AG09309 (cell line): ENCODE measurements at regions not wholly inside any gene's neighbourhood (a gene's known extent, or its start where the extent isn't known, plus 50 kb on each side); places are given as distances from the start of the nearest gene placed in this dataset.

Experiments used
- DNase-seq: peaks from one replicate; pipeline ENCODE4 v3.0.0-alpha.2; 2010; ENCODE audit warnings: low read depth
- H3K4me3 ChIP-seq: 2 replicates; pipeline ENCODE4 v1.5.1; 2011; ENCODE audit warnings: mild to moderate bottlenecking, low read depth, low read length, moderate library complexity; ENCODE audit not compliant: control insufficient read depth
- CTCF ChIP-seq: IDR thresholded peaks from 2 replicates; pipeline ENCODE4 v1.5.1; 2011; ENCODE audit warnings: mild to moderate bottlenecking, low read depth, low read length, inconsistent platforms; ENCODE audit not compliant: insufficient read depth, control insufficient read depth; ENCODE audit errors: missing control alignments

- no peak overlapping the region for H3K4me3 ChIP-seq
- no peak for TF ChIP-seq CTCF
- DNase-seq, result no peak
Measured at GRCh38 chr4:3660928-3661515, 105.2 kb upstream of the ADRA2C start.

GRCh38 chr4:3660086-3660927, 105.9 kb upstream of the ADRA2C start:
- no peak overlapping the region for H3K4me3 ChIP-seq
- TF ChIP-seq CTCF, result no peak
- DNase-seq, result no peak

GRCh38 chr4:3659131-3659530, 107.1 kb upstream of the ADRA2C start:
- no peak for TF ChIP-seq CTCF
- no peak for DNase-seq
- H3K4me3 ChIP-seq, result no peak overlapping the region

GRCh38 chr4:3658530-3658913, 107.7 kb upstream of the ADRA2C start:
- no peak overlapping the region for H3K4me3 ChIP-seq
- TF ChIP-seq CTCF, result no peak
- no peak for DNase-seq

- H3K4me3 ChIP-seq, result no peak overlapping the region
- peak; percentile 33 for DNase-seq
- no peak for TF ChIP-seq CTCF
Measured at GRCh38 chr4:3657902-3658529, 108.2 kb upstream of the ADRA2C start.

- H3K4me3 ChIP-seq, result no peak overlapping the region
- no peak for TF ChIP-seq CTCF
- DNase-seq, result no peak
Measured at GRCh38 chr4:3656416-3657356, 109.5 kb upstream of the ADRA2C start.
